H9 (cell line): ENCODE measurements at regions not wholly inside any gene's neighbourhood (a gene's known extent, or its start where the extent isn't known, plus 50 kb on each side); places are given as distances from the start of the nearest gene placed in this dataset.

Experiments
- DNase-seq: peaks from one replicate; pipeline ENCODE4 v3.0.0-alpha.2; 2017
- H2AFZ ChIP-seq: one replicate; pipeline ENCODE4 v1.6.1; 2013; ENCODE audit warnings: mild to moderate bottlenecking, low read length, control low read depth, moderate library complexity
- H2AK5ac ChIP-seq: 2 replicates; pipeline ENCODE4 v1.6.1; 2013; ENCODE audit warnings: low read length, control low read depth, mixed read lengths; ENCODE audit not compliant: insufficient read length
- H2BK120ac ChIP-seq: one replicate; pipeline ENCODE4 v1.6.1; 2013; ENCODE audit warnings: low read depth, mild to moderate bottlenecking, low read length, control low read depth, inconsistent platforms; ENCODE audit not compliant: poor library complexity, severe bottlenecking
- H2BK12ac ChIP-seq: 2 replicates; pipeline ENCODE4 v1.6.1; 2013; ENCODE audit warnings: low read length, control low read depth, mixed read lengths, low read depth; ENCODE audit not compliant: insufficient read length
- H2BK15ac ChIP-seq: 2 replicates; pipeline ENCODE4 v1.6.1; 2013; ENCODE audit warnings: low read depth, low read length, control low read depth
- H2BK20ac ChIP-seq: one replicate; pipeline ENCODE4 v1.6.1; 2013; ENCODE audit warnings: low read depth, mild to moderate bottlenecking, low read length, control low read depth, inconsistent platforms; ENCODE audit not compliant: poor library complexity, severe bottlenecking
- H2BK5ac ChIP-seq: 2 replicates; pipeline ENCODE4 v1.6.1; 2013; ENCODE audit warnings: low read length, control low read depth, mixed read lengths; ENCODE audit not compliant: insufficient read length
- H3K14ac ChIP-seq: 2 replicates; pipeline ENCODE4 v1.6.1; 2013; ENCODE audit warnings: low read length, control low read depth; ENCODE audit not compliant: insufficient read depth
- H3K18ac ChIP-seq: 2 replicates; pipeline ENCODE4 v1.6.1; 2013; ENCODE audit warnings: low read depth, mild to moderate bottlenecking, mixed read lengths, low read length, control low read depth; ENCODE audit not compliant: insufficient read length
- H3K23ac ChIP-seq: 2 replicates; pipeline ENCODE4 v1.6.1; 2013; ENCODE audit warnings: low read length, control low read depth, mixed read lengths, low read depth; ENCODE audit not compliant: insufficient read length
- H3K23me2 ChIP-seq: 2 replicates; pipeline ENCODE4 v1.6.1; 2013; ENCODE audit warnings: low read depth, mild to moderate bottlenecking, mixed read lengths, low read length, control low read depth; ENCODE audit not compliant: insufficient read length, poor library complexity, severe bottlenecking
- H3K27ac ChIP-seq: 2 replicates; pipeline ENCODE4 v1.5.1; 2013; ENCODE audit warnings: low read length, control low read depth, mixed read lengths, low read depth; ENCODE audit not compliant: insufficient read length
- H3K27me3 ChIP-seq: 2 replicates; pipeline ENCODE4 v1.6.1; 2013; ENCODE audit warnings: low read length, control low read depth, inconsistent platforms; ENCODE audit not compliant: insufficient read depth
- H3K4ac ChIP-seq: 2 replicates; pipeline ENCODE4 v1.6.1; 2013; ENCODE audit warnings: low read depth, mild to moderate bottlenecking, control low read depth, inconsistent platforms, low read length, moderate library complexity
- H3K4me1 ChIP-seq: 2 replicates; pipeline ENCODE4 v1.6.1; 2013; ENCODE audit warnings: low read length, control low read depth, inconsistent platforms; ENCODE audit not compliant: insufficient read depth
- H3K4me2 ChIP-seq: 2 replicates; pipeline ENCODE4 v1.6.1; 2013; ENCODE audit warnings: low read length, control low read depth, mixed read lengths; ENCODE audit not compliant: insufficient read length, insufficient read depth
- H3K56ac ChIP-seq: 2 replicates; pipeline ENCODE4 v1.6.1; 2013; ENCODE audit warnings: low read depth, mild to moderate bottlenecking, mixed read lengths, low read length, control low read depth; ENCODE audit not compliant: insufficient read length
- H3K79me1 ChIP-seq: 2 replicates; pipeline ENCODE4 v1.6.1; 2013; ENCODE audit warnings: low read depth, mild to moderate bottlenecking, moderate library complexity, low read length, control low read depth, inconsistent platforms; ENCODE audit not compliant: insufficient read depth, poor library complexity, severe bottlenecking
- H3K79me2 ChIP-seq: 2 replicates; pipeline ENCODE4 v1.6.1; 2013; ENCODE audit warnings: low read length, control low read depth, inconsistent platforms; ENCODE audit not compliant: insufficient read depth
- H3K9ac ChIP-seq: 2 replicates; pipeline ENCODE4 v1.6.1; 2013; ENCODE audit warnings: low read length, control low read depth, mixed read lengths; ENCODE audit not compliant: insufficient read length; ENCODE audit errors: extremely low read depth
- H3K9me3 ChIP-seq: one replicate; pipeline ENCODE4 v1.6.1; 2013; ENCODE audit warnings: low read depth, low read length, inconsistent platforms; ENCODE audit not compliant: control insufficient read depth
- H3T11ph ChIP-seq: one replicate; pipeline ENCODE4 v1.6.1; 2013; ENCODE audit warnings: mild to moderate bottlenecking, low read length, control low read depth, inconsistent platforms
- H4K20me1 ChIP-seq: one replicate; pipeline ENCODE4 v1.6.1; 2013; ENCODE audit not compliant: control insufficient read depth, insufficient read length, insufficient read depth
- H4K5ac ChIP-seq: 2 replicates; pipeline ENCODE4 v1.6.1; 2013; ENCODE audit warnings: low read depth, mild to moderate bottlenecking, mixed read lengths, low read length, control low read depth; ENCODE audit not compliant: insufficient read length
- H4K8ac ChIP-seq: replicated peaks from 2 replicates; pipeline ENCODE4 v1.6.1; 2013; ENCODE audit warnings: low read length, control low read depth, mixed read lengths, low read depth; ENCODE audit not compliant: insufficient read length
- H4K91ac ChIP-seq: 2 replicates; pipeline ENCODE4 v1.6.1; 2013; ENCODE audit warnings: low read depth, mild to moderate bottlenecking, moderate library complexity, mixed read lengths, low read length, control low read depth; ENCODE audit not compliant: insufficient read length
- H3K27ac Mint-ChIP-seq, 3 experiments: 2 replicates in 2 of 3; 3 replicates in 1 of 3; pipeline ENCODE4 v1.8.0; 2020 to 2021; ENCODE audit warnings: mixed read lengths in 3 of 3, mild to moderate bottlenecking in 1 of 3, moderate library complexity in 1 of 3
- H3K27me3 Mint-ChIP-seq: 2 replicates; pipeline ENCODE4 v1.8.0; 2021; ENCODE audit warnings: low read depth, mild to moderate bottlenecking, moderate library complexity, mixed read lengths
- H3K36me3 Mint-ChIP-seq, 3 experiments: 2 replicates in 2 of 3; 3 replicates in 1 of 3; pipeline ENCODE4 v1.8.0; 2020 to 2021; ENCODE audit warnings: low read depth in 3 of 3, mixed read lengths in 3 of 3; ENCODE audit not compliant: insufficient read depth in 1 of 3
- H3K4me1 Mint-ChIP-seq, 2 experiments: 2 replicates each; pipeline ENCODE4 v1.8.0; 2020; ENCODE audit warnings: mixed read lengths in 2 of 2
- H3K4me3 Mint-ChIP-seq, 2 experiments: 2 replicates in 1 of 2; 3 replicates in 1 of 2; pipeline ENCODE4 v1.8.0; 2020 to 2021; ENCODE audit warnings: mild to moderate bottlenecking in 2 of 2, mixed read lengths in 2 of 2, moderate library complexity in 1 of 2
- H3K9me3 Mint-ChIP-seq, 2 experiments: 2 replicates in 1 of 2; 3 replicates in 1 of 2; pipeline ENCODE4 v1.8.0; 2020; ENCODE audit warnings: mild to moderate bottlenecking in 2 of 2, mixed read lengths in 2 of 2, moderate library complexity in 1 of 2
- WGBS: extraction: QIAGEN DNeasy Blood & Tissue Kit; methylation state at CpG from one replicate; pipeline ENCODE4 v1.1.7; 2013; ENCODE audit warnings: missing lambda C conversion rate, low lambda C conversion rate, mixed read lengths; ENCODE audit not compliant: insufficient read length; ENCODE audit errors: extremely low coverage; 5-methylcytosine and 5-hydroxymethylcytosine counted together
- TF ChIP-seq, protein P1 (sequence below): fragments of 200-600 bp; sonication (generic); conservative IDR thresholded peaks from 3 replicates; pipeline ENCODE4 v1.8.0; 2021; ENCODE audit warnings: antibody characterized with exemption, mild to moderate bottlenecking

DNA sequence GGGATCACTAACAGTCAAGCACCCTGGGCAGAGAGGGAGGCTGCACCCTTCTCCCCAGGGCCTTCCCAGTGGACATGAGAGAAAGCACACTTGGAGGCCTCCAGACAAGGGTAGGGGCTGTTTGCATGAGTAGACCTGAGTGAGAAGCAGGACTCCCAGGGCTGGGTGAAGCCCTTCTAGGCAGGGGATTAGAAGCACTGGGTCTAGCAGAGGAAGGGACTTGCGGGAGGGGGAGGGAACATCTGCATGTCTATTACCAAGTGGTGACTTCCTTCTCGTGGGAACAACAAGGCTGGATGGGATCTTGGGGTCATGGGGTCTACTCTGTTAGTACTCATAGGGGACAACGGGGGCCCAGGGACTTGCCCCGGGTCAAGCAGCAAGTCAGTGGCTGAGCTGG lies 67.8 kb downstream of the EMX2 start:
- Histone ChIP-seq H2AFZ (no peak overlapping the region), H3T11ph (no peak overlapping the region), H3K9ac (no peak overlapping the region), H2BK120ac (no peak overlapping the region), H2BK15ac (no peak overlapping the region), H3K27me3 (no peaks in the 10 kb centered on the region), H3K23ac (no peak overlapping the region), H3K18ac (no peak overlapping the region), H4K91ac (no peak overlapping the region), H3K79me1 (no peaks in the 10 kb centered on the region), H4K20me1 (no peaks in the 10 kb centered on the region), H3K9me3 (no peaks in the 10 kb centered on the region), H3K27ac (no peak overlapping the region), H3K4me2 (no peak overlapping the region), H3K4ac (no peak overlapping the region), H3K14ac (no peak overlapping the region; the same call in 1 of the 2 replicates), H4K8ac (no peak overlapping the region), H2BK5ac (no peak overlapping the region), H3K56ac (no peak overlapping the region), H2AK5ac (no peak overlapping the region), H3K23me2 (no peaks in the 10 kb centered on the region), H3K79me2 (no peaks in the 10 kb centered on the region), H2BK12ac (no peak overlapping the region), H4K5ac (no peak overlapping the region), H3K4me1 (no peaks in the 10 kb centered on the region; the same call in 1 of the 2 replicates), H2BK20ac (no peak overlapping the region)
- H3K9me3 Mint-ChIP-seq: no peaks in the 10 kb centered on the region
- DNase-seq: peak; percentile 36
- peak overlapping the region in 2 of 3 experiments; percentile 29 to 80; a peak in 2 of 7 replicates for H3K27ac Mint-ChIP-seq
- H3K36me3 Mint-ChIP-seq: no peaks in the 10 kb centered on the region; a peak in 1 of 7 replicates
- H3K27me3 Mint-ChIP-seq: peaks cover 13% of the 10 kb centered on the region
- peaks cover 8 to 15% of the 10 kb centered on the region in 2 experiments for H3K4me1 Mint-ChIP-seq
- TF ChIP-seq, protein P1, sequence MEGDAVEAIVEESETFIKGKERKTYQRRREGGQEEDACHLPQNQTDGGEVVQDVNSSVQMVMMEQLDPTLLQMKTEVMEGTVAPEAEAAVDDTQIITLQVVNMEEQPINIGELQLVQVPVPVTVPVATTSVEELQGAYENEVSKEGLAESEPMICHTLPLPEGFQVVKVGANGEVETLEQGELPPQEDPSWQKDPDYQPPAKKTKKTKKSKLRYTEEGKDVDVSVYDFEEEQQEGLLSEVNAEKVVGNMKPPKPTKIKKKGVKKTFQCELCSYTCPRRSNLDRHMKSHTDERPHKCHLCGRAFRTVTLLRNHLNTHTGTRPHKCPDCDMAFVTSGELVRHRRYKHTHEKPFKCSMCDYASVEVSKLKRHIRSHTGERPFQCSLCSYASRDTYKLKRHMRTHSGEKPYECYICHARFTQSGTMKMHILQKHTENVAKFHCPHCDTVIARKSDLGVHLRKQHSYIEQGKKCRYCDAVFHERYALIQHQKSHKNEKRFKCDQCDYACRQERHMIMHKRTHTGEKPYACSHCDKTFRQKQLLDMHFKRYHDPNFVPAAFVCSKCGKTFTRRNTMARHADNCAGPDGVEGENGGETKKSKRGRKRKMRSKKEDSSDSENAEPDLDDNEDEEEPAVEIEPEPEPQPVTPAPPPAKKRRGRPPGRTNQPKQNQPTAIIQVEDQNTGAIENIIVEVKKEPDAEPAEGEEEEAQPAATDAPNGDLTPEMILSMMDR: no peak
- H3K4me3 Mint-ChIP-seq: no peak overlapping the region
- no CpG with 5 or more reads among the region's 4 CpGs for WGBS
